Osteocyte (in vitro differentiated cells): ENCODE measurements at regions not wholly inside any gene's neighbourhood (a gene's known extent, or its start where the extent isn't known, plus 50 kb on each side); places are given as distances from the start of the nearest gene placed in this dataset.

ENCODE experiments used
- DNase-seq: peaks from one replicate; pipeline ENCODE4 v3.0.0; 2021; ENCODE audit warnings: mixed read lengths; ENCODE audit not compliant: unreplicated experiment; ENCODE audit errors: extremely low spot score
- H3K27ac Mint-ChIP-seq: one replicate; pipeline ENCODE4 v1.8.0; 2021; ENCODE audit warnings: mild to moderate bottlenecking, mixed read lengths; ENCODE audit not compliant: unreplicated experiment
- H3K27me3 Mint-ChIP-seq: one replicate; pipeline ENCODE4 v1.8.0; 2021; ENCODE audit warnings: mixed read lengths; ENCODE audit not compliant: unreplicated experiment
- H3K36me3 Mint-ChIP-seq: one replicate; pipeline ENCODE4 v1.8.0; 2021; ENCODE audit warnings: mixed read lengths; ENCODE audit not compliant: unreplicated experiment
- H3K4me1 Mint-ChIP-seq: one replicate; pipeline ENCODE4 v1.8.0; 2021; ENCODE audit warnings: mixed read lengths; ENCODE audit not compliant: unreplicated experiment
- H3K4me3 Mint-ChIP-seq: one replicate; pipeline ENCODE4 v1.8.0; 2021; ENCODE audit warnings: mild to moderate bottlenecking, moderate library complexity, mixed read lengths; ENCODE audit not compliant: unreplicated experiment
- H3K9me3 Mint-ChIP-seq: one replicate; pipeline ENCODE4 v1.8.0; 2021; ENCODE audit warnings: mixed read lengths; ENCODE audit not compliant: unreplicated experiment
- TF ChIP-seq, protein P1 (sequence below): fragments of 200-600 bp; sonication (generic); IDR thresholded peaks from 2 replicates; pipeline ENCODE4 v1.5.0; 2021; ENCODE audit warnings: antibody characterized with exemption, mild to moderate bottlenecking, moderate library complexity

DNA sequence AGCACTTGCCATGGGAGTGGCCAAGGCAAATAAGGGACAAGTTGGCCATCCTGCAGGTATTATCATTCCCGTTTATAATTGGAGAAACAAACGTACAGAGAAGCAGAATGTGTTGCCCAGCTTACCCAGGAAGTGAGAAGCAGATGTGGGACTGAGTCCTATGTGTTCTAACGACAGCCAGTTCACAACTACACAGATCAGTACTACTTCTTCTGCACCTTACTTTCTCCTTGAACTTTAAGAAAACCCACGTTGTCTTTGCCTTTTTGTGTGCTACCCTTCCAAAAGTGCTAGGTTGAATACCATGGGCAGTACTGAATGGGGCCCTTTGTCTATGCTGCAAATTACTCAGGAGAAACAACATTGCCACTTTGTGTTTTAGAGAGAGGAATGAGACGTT is 62.8 kb upstream of the BLID start:
- Mint-ChIP-seq H3K4me3 (peak overlapping the region; percentile 79), H3K36me3 (no peaks in the 10 kb centered on the region), H3K27me3 (no peaks in the 10 kb centered on the region), H3K27ac (peak overlapping the region; percentile 95), H3K4me1 (peaks cover 84% of the 10 kb centered on the region), H3K9me3 (no peaks in the 10 kb centered on the region)
- TF ChIP-seq, protein P1, sequence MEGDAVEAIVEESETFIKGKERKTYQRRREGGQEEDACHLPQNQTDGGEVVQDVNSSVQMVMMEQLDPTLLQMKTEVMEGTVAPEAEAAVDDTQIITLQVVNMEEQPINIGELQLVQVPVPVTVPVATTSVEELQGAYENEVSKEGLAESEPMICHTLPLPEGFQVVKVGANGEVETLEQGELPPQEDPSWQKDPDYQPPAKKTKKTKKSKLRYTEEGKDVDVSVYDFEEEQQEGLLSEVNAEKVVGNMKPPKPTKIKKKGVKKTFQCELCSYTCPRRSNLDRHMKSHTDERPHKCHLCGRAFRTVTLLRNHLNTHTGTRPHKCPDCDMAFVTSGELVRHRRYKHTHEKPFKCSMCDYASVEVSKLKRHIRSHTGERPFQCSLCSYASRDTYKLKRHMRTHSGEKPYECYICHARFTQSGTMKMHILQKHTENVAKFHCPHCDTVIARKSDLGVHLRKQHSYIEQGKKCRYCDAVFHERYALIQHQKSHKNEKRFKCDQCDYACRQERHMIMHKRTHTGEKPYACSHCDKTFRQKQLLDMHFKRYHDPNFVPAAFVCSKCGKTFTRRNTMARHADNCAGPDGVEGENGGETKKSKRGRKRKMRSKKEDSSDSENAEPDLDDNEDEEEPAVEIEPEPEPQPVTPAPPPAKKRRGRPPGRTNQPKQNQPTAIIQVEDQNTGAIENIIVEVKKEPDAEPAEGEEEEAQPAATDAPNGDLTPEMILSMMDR, result no peak
- DNase-seq, result no peak

DNA sequence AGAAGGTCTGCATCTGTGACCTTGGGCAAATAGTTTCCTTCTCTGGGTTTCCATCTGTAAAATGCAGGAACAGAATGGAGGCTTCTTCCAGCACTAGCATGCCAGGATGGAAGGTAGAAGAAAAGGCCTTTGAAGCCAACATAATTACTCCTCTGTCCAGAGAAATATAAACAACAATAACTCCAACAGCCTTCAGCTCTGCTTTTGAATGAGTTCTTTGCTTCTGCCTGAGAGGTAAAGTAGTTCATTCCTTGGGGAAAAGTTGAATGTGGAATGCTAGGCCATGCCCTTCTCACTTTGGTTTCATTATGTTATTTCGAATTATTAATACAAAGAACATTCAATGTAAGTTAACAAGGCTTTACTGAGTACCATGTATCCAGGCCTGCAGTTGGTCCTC is 61.2 kb upstream of the BLID start:
- H3K9me3 Mint-ChIP-seq, result no peaks in the 10 kb centered on the region
- peak overlapping the region; percentile 95 for H3K27ac Mint-ChIP-seq
- no peaks in the 10 kb centered on the region for H3K27me3 Mint-ChIP-seq
- H3K4me1 Mint-ChIP-seq, result peaks cover 94% of the 10 kb centered on the region
- DNase-seq, result no peak
- TF ChIP-seq, protein P1, result no peak
- H3K36me3 Mint-ChIP-seq, result no peaks in the 10 kb centered on the region
- peak overlapping the region; percentile 79 for H3K4me3 Mint-ChIP-seq

DNA sequence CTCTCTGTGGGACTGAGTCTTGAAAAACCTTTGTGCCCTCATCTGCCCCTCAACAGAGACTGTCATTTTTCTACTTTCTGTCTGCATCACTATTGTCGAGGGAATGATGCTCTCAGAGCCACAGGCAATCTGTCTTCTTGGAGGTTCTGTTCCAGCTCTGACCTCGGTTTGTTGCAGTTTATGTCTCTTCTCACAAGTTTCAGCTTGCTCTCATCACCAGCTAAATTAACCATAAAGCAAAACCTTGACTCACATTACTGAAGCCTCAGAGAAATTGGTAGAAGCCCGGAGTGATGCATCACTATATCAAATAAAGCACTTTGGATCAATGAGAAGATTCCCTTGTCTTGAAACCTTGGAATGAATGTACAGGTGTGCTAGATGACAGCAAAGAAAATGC is 60.6 kb upstream of the BLID start:
- H3K27ac Mint-ChIP-seq, result peak overlapping the region; percentile 95
- TF ChIP-seq, protein P1, result no peak
- H3K36me3 Mint-ChIP-seq, result no peaks in the 10 kb centered on the region
- H3K4me3 Mint-ChIP-seq, result peak overlapping the region; percentile 14
- no peak for DNase-seq
- no peaks in the 10 kb centered on the region for H3K9me3 Mint-ChIP-seq
- no peaks in the 10 kb centered on the region for H3K27me3 Mint-ChIP-seq
- peaks cover 92% of the 10 kb centered on the region for H3K4me1 Mint-ChIP-seq

DNA sequence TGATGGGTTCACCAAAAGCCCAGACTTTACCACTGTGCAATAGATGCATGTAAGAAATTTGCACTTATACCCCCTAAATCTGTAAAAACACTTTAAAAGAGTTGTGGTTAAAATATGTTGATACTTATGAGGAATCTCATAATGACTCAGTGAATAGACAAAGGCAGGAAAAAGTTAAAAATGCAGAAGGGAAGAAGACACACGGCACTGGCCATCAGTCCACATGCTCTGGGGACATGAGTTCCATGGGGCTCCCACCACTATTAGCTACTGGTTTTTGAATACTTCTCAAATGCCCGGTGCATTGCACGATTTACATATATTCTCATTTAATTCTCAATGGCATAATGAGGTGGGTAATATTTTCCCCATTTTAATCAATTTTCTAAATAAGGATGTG is 59.3 kb upstream of the BLID start:
- peak overlapping the region; percentile 8 for H3K4me3 Mint-ChIP-seq
- DNase-seq, result no peak
- peak overlapping the region; percentile 80 for H3K27ac Mint-ChIP-seq
- TF ChIP-seq, protein P1, result no peak
- no peaks in the 10 kb centered on the region for H3K27me3 Mint-ChIP-seq
- peaks cover 88% of the 10 kb centered on the region for H3K4me1 Mint-ChIP-seq
- H3K9me3 Mint-ChIP-seq, result no peaks in the 10 kb centered on the region
- peaks cover 2% of the 10 kb centered on the region for H3K36me3 Mint-ChIP-seq

DNA sequence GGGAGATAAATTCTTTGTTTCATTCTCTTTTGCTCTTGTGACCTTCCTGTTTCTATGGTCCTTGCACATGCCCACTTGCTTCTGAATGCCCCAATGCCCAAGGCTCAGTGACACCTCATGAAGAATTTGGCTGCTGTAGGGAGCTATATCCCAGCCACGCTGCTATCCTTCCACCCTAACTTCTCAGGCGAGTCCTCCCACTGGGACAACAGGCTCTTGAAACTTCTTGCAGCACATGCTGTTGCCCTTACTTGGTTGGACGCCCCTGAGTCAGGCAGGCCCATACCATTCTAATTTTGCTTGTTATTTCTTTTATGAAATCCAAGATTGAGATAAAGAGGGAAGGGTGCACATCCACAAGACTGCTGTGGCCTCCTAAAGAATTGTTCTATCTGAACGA is 57.6 kb upstream of the BLID start:
- no peaks in the 10 kb centered on the region for H3K27me3 Mint-ChIP-seq
- peak overlapping the region; percentile 61 for H3K27ac Mint-ChIP-seq
- H3K4me3 Mint-ChIP-seq, result no peak overlapping the region
- H3K9me3 Mint-ChIP-seq, result no peaks in the 10 kb centered on the region
- peaks cover 80% of the 10 kb centered on the region for H3K4me1 Mint-ChIP-seq
- TF ChIP-seq, protein P1, result no peak
- no peak for DNase-seq
- H3K36me3 Mint-ChIP-seq, result peaks cover 2% of the 10 kb centered on the region
